ENCODE measurements at regions not wholly inside any gene's neighbourhood (a gene's known extent, or its start where the extent isn't known, plus 50 kb on each side); places are given as distances from the start of the nearest gene placed in this dataset.

GRCh38 chr10:53579773-53580172 lies 807.2 kb upstream of the MBL2 start:
- H3K4me1 ChIP-seq (ENCODE audit: insufficient read depth): no peaks in the 10 kb centered on the region
- H3K27me3 ChIP-seq: no peaks in the 10 kb centered on the region
- H3K9me3 ChIP-seq: no peaks in the 10 kb centered on the region
- DNase-seq: no peak
- no peak overlapping the region for H3K27ac ChIP-seq
- WGBS, 3 donors: 62 to 82% (median 65%) methylated on average over 1 of the region's 1 CpG
- H3K36me3 ChIP-seq: no peaks in the 10 kb centered on the region
- TF ChIP-seq EP300 (IDR thresholded peaks at IDR 0.05) (no peak), CTCF (IDR thresholded peaks at IDR 0.05) (no peak), POLR2A (IDR thresholded peaks at IDR 0.05) (no peak)
- intact Hi-C loops (cut with DNase I): no loop called here
- H3K4me3 ChIP-seq: no peak overlapping the region

GRCh38 chr10:53574024-53574423 lies 801.4 kb upstream of the MBL2 start:
- 64 to 91% (median 64%) methylated on average over 3 of the region's 3 CpGs for WGBS, 3 donors
- no peak for TF ChIP-seq POLR2A (IDR thresholded peaks at IDR 0.05)
- no peak for TF ChIP-seq CTCF (IDR thresholded peaks at IDR 0.05)
- no peak for TF ChIP-seq EP300 (IDR thresholded peaks at IDR 0.05)

GRCh38 chr10:53573498-53573897 lies 800.9 kb upstream of the MBL2 start:
- DNase-seq: no peak
- TF ChIP-seq CTCF (IDR thresholded peaks at IDR 0.05) (no peak), POLR2A (IDR thresholded peaks at IDR 0.05) (no peak), EP300 (IDR thresholded peaks at IDR 0.05) (no peak)
- intact Hi-C loops (cut with DNase I): no loop called here

More at GRCh38 chr10:53574024-53574423, 801.4 kb upstream of the MBL2 start:
- no peaks in the 10 kb centered on the region for H3K9me3 ChIP-seq
- H3K4me1 ChIP-seq (ENCODE audit: insufficient read depth): no peaks in the 10 kb centered on the region
- H3K4me3 ChIP-seq: no peak overlapping the region
- no peaks in the 10 kb centered on the region for H3K36me3 ChIP-seq
- intact Hi-C loops (cut with DNase I): no loop called here
- DNase-seq: no peak
- H3K27me3 ChIP-seq: no peaks in the 10 kb centered on the region
- H3K27ac ChIP-seq: no peak overlapping the region

GRCh38 chr10:53572799-53573198 lies 800.2 kb upstream of the MBL2 start:
- Histone ChIP-seq H3K36me3 (no peaks in the 10 kb centered on the region), H3K27ac (no peak overlapping the region), H3K27me3 (no peaks in the 10 kb centered on the region), H3K9me3 (no peaks in the 10 kb centered on the region), H3K4me3 (no peak overlapping the region), H3K4me1 (ENCODE audit: insufficient read depth) (no peaks in the 10 kb centered on the region)
- 6 to 26% (median 9%) methylated on average over 1 of the region's 1 CpG for WGBS, 3 donors
- intact Hi-C loops (cut with DNase I): no loop called here
- TF ChIP-seq POLR2A (IDR thresholded peaks at IDR 0.05): no peak
- no peak for TF ChIP-seq EP300 (IDR thresholded peaks at IDR 0.05)
- no peak for TF ChIP-seq CTCF (IDR thresholded peaks at IDR 0.05)
- no peak for DNase-seq

More at GRCh38 chr10:53573498-53573897, 800.9 kb upstream of the MBL2 start:
- no peaks in the 10 kb centered on the region for H3K27me3 ChIP-seq
- no peaks in the 10 kb centered on the region for H3K4me1 ChIP-seq (ENCODE audit: insufficient read depth)
- no peak overlapping the region for H3K4me3 ChIP-seq
- H3K27ac ChIP-seq: no peak overlapping the region
- no peaks in the 10 kb centered on the region for H3K9me3 ChIP-seq
- H3K36me3 ChIP-seq: no peaks in the 10 kb centered on the region

DNA sequence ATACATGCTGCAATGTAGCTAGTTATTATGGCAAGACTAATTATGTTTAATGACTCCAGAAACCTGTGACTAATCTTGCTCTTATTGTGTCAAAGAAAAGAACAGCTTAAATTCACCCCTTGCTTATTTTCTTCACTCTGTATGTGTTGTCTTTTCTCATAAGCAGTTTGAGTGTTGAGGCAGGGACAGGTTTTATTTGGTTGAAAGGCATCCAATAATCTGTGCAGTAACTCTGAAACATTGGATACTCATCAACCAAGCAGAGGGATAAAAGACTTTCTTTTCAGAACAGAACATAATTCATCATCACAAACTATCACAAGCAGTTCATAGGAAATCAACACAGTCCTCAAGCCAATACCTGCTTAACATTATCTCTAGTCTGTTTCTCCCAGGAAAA lies 797.6 kb upstream of the MBL2 start:
- intact Hi-C loops (cut with DNase I): no loop called here
- H3K27ac ChIP-seq: no peak overlapping the region
- H3K4me3 ChIP-seq: no peak overlapping the region
- H3K4me1 ChIP-seq (ENCODE audit: insufficient read depth): no peaks in the 10 kb centered on the region
- H3K27me3 ChIP-seq: no peaks in the 10 kb centered on the region
- H3K9me3 ChIP-seq: no peaks in the 10 kb centered on the region
- TF ChIP-seq EP300 (IDR thresholded peaks at IDR 0.05) (no peak), CTCF (IDR thresholded peaks at IDR 0.05) (no peak), POLR2A (IDR thresholded peaks at IDR 0.05) (no peak)
- no peak for DNase-seq
- no peaks in the 10 kb centered on the region for H3K36me3 ChIP-seq
